GM12878 (cell line): ENCODE measurements at regions not wholly inside any gene's neighbourhood (a gene's known extent, or its start where the extent isn't known, plus 50 kb on each side); places are given as distances from the start of the nearest gene placed in this dataset.

Source experiments
- ATAC-seq: fragments of 200-7000 bp; cut with Tn5 transposase; 3 replicates; pipeline ENCODE4 v1.9.1; 2020; ENCODE audit warnings: mild to moderate bottlenecking, moderate library complexity
- BruUV-seq: library from RNA; stranded (reverse); fragments of 400-500 nt; replicated peaks from 2 replicates; lab custom pipeline; 2021; lab: Mats Ljungman, UMichigan
- CTCF ChIA-PET: fragments of 300-600 bp; sonication (Branson Sonifier 250); formaldehyde crosslinking; extraction: SDS; loops from one replicate; lab custom pipeline; 2021; ENCODE audit warnings: inconsistent platforms; lab: Yijun Ruan, JAX
- POLR2A ChIA-PET: fragments of 350-600 bp; formaldehyde crosslinking; extraction: SDS; loops from one replicate; lab custom pipeline; 2021; ENCODE audit warnings: inconsistent platforms; lab: Charles Lee
- RAD21 ChIA-PET: fragments of 300-600 bp; sonication (Branson Sonifier 250); formaldehyde crosslinking; loops from one replicate; lab custom pipeline; 2023; ENCODE audit warnings: antibody characterized with exemption; ENCODE audit not compliant: unreplicated experiment; lab: Charles Lee
- SMC1A ChIA-PET: fragments of 300-600 bp; sonication (Branson Sonifier 250); formaldehyde crosslinking; loops from one replicate; lab custom pipeline; 2023; ENCODE audit not compliant: unreplicated experiment, uncharacterized antibody; lab: Charles Lee
- DNase-seq: peaks from one replicate; pipeline ENCODE4 v3.0.0-alpha.2; 2011; ENCODE audit warnings: low read depth, low spot score
- FAIRE-seq: peaks from 3 replicates; lab custom pipeline; 2011; peaks lifted over from hg19 to GRCh38; lab: Jason Lieb, UNC
- H2AFZ ChIP-seq: 2 replicates; pipeline ENCODE4 v1.6.0; 2011; ENCODE audit warnings: low read depth, low read length, control low read depth; ENCODE audit not compliant: control insufficient read depth
- H3K27ac ChIP-seq: 2 replicates; pipeline ENCODE4 v1.5.1; 2011; ENCODE audit warnings: control low read depth; ENCODE audit not compliant: control insufficient read depth, insufficient read depth
- H3K27me3 ChIP-seq, 2 experiments: replicated peaks in 1 of 2; 2 replicates each; pipeline versions ENCODE4 v1.6.0 to v1.6.1; 2011; ENCODE audit warnings: low read length in 1 of 2; ENCODE audit not compliant: control insufficient read depth in 2 of 2, insufficient read depth in 2 of 2
- H3K36me3 ChIP-seq, 2 experiments: 2 replicates each; pipeline ENCODE4 v1.5.1; 2011; ENCODE audit warnings: low read length in 1 of 2; ENCODE audit not compliant: control insufficient read depth in 2 of 2, insufficient read depth in 2 of 2
- H3K4me1 ChIP-seq: 2 replicates; pipeline ENCODE4 v1.6.1; 2011; ENCODE audit warnings: mild to moderate bottlenecking, low read length, moderate library complexity, mixed read lengths; ENCODE audit not compliant: control insufficient read depth, insufficient read depth
- H3K4me2 ChIP-seq: 2 replicates; pipeline ENCODE4 v1.6.0; 2011; ENCODE audit warnings: control low read depth; ENCODE audit not compliant: control insufficient read depth, insufficient read depth
- H3K4me3 ChIP-seq: fragments of 200-600 bp; sonication (generic); 2 replicates; pipeline ENCODE4 v1.5.1; 2016
- H3K79me2 ChIP-seq: 2 replicates; pipeline ENCODE4 v1.6.0; 2011; ENCODE audit warnings: low read length; ENCODE audit not compliant: control insufficient read depth, insufficient read depth
- H3K9ac ChIP-seq: 2 replicates; pipeline ENCODE4 v1.8.0; 2011; ENCODE audit warnings: low read length, control low read depth, mixed read lengths; ENCODE audit not compliant: control insufficient read depth, insufficient read depth
- H3K9me3 ChIP-seq: replicated peaks from 3 replicates; pipeline ENCODE4 v1.5.1; 2011; ENCODE audit warnings: mild to moderate bottlenecking, low read length; ENCODE audit not compliant: control insufficient read depth, insufficient read depth
- H4K20me1 ChIP-seq: 2 replicates; pipeline ENCODE4 v1.6.0; 2011; ENCODE audit not compliant: control insufficient read depth, insufficient read depth
- GABPA ChIP-seq: IDR thresholded peaks from 2 replicates; pipeline ENCODE4 v1.6.1; 2014; ENCODE audit warnings: antibody characterized with exemption, low read depth, mild to moderate bottlenecking, inconsistent platforms
- KAT2A ChIP-seq: conservative IDR thresholded peaks from 2 replicates; pipeline ENCODE4 v1.6.1; 2011; ENCODE audit warnings: low read depth, low read length; ENCODE audit not compliant: control insufficient read depth
- MYC ChIP-seq: IDR thresholded peaks from 2 replicates; pipeline ENCODE4 v1.6.1; 2011; ENCODE audit warnings: mild to moderate bottlenecking, low read length, moderate library complexity, inconsistent platforms; ENCODE audit not compliant: insufficient read depth, insufficient replicate concordance, insufficient read length, severe bottlenecking
- WGBS: methylation state at CpG from one replicate; pipeline ENCODE4 v1.1.6; 2016; ENCODE audit warnings: low lambda C conversion rate; ENCODE audit not compliant: insufficient replicate concordance, insufficient coverage; ENCODE audit errors: missing lambda C conversion rate; 5-methylcytosine and 5-hydroxymethylcytosine counted together
- in situ Hi-C: fragments of 300-500 bp; cut with MboI; formaldehyde crosslinking; loops from 9 replicates; pipeline ENCODE4 v1.14.3; 2018; ENCODE audit warnings: mixed read lengths
- intact Hi-C: fragments of 100-400 bp; cut with micrococcal nuclease; formaldehyde crosslinking; loops from one replicate; pipeline ENCODE4 v1.14.2; 2022; ENCODE audit not compliant: unreplicated experiment
- TF ChIP-seq, protein P1 (sequence below): fragments of 450-650 bp; IDR thresholded peaks from 2 replicates; pipeline ENCODE4 v1.6.1; 2016; ENCODE audit warnings: mild to moderate bottlenecking, moderate library complexity, borderline replicate concordance
- TF ChIP-seq, protein P2 (sequence below): IDR thresholded peaks from 2 replicates; pipeline ENCODE4 v1.6.1; 2011; ENCODE audit warnings: low read depth, low read length, improper control_type of control experiment, borderline replicate concordance

DNA sequence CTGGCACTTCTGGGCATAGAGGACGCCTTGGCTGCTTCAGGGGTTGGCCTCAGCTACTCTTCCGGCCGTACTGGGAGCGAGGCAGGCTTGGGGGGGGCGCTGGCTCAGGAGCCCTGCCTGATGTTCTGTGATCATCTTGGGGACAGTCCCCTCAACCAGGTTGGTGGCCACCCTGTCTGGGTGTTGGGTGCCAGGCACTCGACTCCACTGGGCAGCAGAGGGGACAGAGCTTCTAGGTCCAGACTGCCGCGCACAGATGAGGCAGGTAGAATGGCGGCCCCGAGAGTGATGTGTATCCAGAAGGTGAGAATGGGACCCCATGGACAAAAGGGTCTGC lies 84.9 kb downstream of the ASB1 start (continued):
- TF ChIP-seq, protein P1, sequence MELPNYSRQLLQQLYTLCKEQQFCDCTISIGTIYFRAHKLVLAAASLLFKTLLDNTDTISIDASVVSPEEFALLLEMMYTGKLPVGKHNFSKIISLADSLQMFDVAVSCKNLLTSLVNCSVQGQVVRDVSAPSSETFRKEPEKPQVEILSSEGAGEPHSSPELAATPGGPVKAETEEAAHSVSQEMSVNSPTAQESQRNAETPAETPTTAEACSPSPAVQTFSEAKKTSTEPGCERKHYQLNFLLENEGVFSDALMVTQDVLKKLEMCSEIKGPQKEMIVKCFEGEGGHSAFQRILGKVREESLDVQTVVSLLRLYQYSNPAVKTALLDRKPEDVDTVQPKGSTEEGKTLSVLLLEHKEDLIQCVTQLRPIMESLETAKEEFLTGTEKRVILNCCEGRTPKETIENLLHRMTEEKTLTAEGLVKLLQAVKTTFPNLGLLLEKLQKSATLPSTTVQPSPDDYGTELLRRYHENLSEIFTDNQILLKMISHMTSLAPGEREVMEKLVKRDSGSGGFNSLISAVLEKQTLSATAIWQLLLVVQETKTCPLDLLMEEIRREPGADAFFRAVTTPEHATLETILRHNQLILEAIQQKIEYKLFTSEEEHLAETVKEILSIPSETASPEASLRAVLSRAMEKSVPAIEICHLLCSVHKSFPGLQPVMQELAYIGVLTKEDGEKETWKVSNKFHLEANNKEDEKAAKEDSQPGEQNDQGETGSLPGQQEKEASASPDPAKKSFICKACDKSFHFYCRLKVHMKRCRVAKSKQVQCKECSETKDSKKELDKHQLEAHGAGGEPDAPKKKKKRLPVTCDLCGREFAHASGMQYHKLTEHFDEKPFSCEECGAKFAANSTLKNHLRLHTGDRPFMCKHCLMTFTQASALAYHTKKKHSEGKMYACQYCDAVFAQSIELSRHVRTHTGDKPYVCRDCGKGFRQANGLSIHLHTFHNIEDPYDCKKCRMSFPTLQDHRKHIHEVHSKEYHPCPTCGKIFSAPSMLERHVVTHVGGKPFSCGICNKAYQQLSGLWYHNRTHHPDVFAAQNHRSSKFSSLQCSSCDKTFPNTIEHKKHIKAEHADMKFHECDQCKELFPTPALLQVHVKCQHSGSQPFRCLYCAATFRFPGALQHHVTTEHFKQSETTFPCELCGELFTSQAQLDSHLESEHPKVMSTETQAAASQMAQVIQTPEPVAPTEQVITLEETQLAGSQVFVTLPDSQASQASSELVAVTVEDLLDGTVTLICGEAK = no peak
- TF ChIP-seq GABPA (no peak), KAT2A (no peak)
- TF ChIP-seq, protein P2, sequence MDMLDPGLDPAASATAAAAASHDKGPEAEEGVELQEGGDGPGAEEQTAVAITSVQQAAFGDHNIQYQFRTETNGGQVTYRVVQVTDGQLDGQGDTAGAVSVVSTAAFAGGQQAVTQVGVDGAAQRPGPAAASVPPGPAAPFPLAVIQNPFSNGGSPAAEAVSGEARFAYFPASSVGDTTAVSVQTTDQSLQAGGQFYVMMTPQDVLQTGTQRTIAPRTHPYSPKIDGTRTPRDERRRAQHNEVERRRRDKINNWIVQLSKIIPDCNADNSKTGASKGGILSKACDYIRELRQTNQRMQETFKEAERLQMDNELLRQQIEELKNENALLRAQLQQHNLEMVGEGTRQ = no peak

DNA sequence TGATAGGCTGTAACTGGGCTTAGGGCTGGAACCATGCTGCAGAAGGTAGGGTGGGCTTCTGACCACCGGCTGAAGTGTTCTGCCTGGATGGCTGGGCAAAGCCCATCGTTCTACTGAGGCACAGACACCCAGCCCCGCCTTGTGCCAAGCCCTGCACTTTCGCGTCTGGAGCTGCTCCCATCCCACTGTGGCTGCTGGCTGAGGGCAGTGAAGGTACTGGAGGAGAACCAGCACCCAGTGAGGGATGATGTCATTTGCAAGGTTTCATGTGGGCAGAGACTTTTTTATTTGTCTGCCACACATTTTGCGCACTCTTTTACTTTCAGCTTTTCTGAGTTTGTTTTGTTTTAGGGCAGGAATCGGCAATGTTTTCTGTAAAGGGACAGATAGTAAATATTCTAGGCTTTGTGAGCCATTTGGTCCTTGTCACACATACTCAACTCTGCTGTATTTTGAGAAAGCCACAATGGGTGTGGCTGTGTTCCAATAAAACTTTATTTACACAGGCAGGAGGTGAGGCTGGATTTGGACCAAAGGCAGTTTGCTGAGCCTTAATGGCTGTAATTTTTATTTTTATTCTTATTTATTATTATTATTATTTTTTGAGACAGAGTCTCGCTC lies 85.6 kb downstream of the ASB1 start:
- in situ Hi-C loops (no loop called here), intact Hi-C loops (no loop called here)
- TF ChIP-seq, protein P1 = 0 out of 2 replicates have a peak, but pooled peaks have one; percentile 42
- no peak for TF ChIP-seq MYC
- no peak for FAIRE-seq
- Histone ChIP-seq H2AFZ (no peak overlapping the region), H4K20me1 (no peaks in the 10 kb centered on the region), H3K79me2 (no peaks in the 10 kb centered on the region), H3K27me3 (peaks cover 0 to 2% of the 10 kb centered on the region in 2 experiments; a peak in 1 of 4 replicates), H3K9me3 (no peaks in the 10 kb centered on the region; the same call in 2 of the 3 replicates), H3K4me2 (no peak overlapping the region), H3K4me3 (no peak overlapping the region), H3K27ac (no peak overlapping the region), H3K9ac (no peak overlapping the region), H3K36me3 (no peaks in the 10 kb centered on the region), H3K4me1 (no peaks in the 10 kb centered on the region)
- RAD21 ChIA-PET = interaction anchor here (1.3 kb wide), 1 partner anchor 273 kb away, joined by 11 read pairs; no protein-coding TSS in a partner anchor
- no TSS peak for BruUV-seq
- CTCF ChIA-PET = interaction anchor here (1.0 to 4.0 kb wide), 3 partner anchors 141 to 273 kb away, joined by 3 to 25 read pairs (median 3); no protein-coding TSS in a partner anchor
- POLR2A ChIA-PET = no interaction called here
- SMC1A ChIA-PET = no interaction called here
- ATAC-seq = no peak
- WGBS = 47% methylated on average over 8 of the region's 8 CpGs
- DNase-seq = no peak
